Thyroid gland (tissue), 4 donors: ENCODE measurements at regions not wholly inside any gene's neighbourhood (a gene's known extent, or its start where the extent isn't known, plus 50 kb on each side); places are given as distances from the start of the nearest gene placed in this dataset.

ENCODE experiments used
- DNase-seq, 2 donors: peaks; one replicate each; pipeline ENCODE4 v3.0.0-alpha.2; 2019
- H3K27ac ChIP-seq, 3 donors: fragments of 200-600 bp; sonication (generic); 1 replicate in 2 of 3; 2 replicates in 1 of 3; pipeline ENCODE4 v1.5.1; 2016 to 2019; ENCODE audit warnings: mild to moderate bottlenecking in 1 of 3, moderate library complexity in 1 of 3
- H3K27me3 ChIP-seq: fragments of 200-600 bp; sonication (generic); one replicate; pipeline ENCODE4 v1.5.1; 2019
- H3K36me3 ChIP-seq, 2 donors: fragments of 200-600 bp; sonication (generic); one replicate each; pipeline ENCODE4 v1.5.1; 2016 to 2019
- H3K4me1 ChIP-seq, 2 donors: fragments of 200-600 bp; sonication (generic); one replicate each; pipeline ENCODE4 v1.5.1; 2017 to 2019
- H3K4me3 ChIP-seq, 3 donors: fragments of 200-600 bp; sonication (generic); replicated peaks in 1 of 3; 1 replicate in 2 of 3; 2 replicates in 1 of 3; pipeline ENCODE4 v1.5.1; 2016; ENCODE audit warnings: mild to moderate bottlenecking in 1 of 3
- H3K9me3 ChIP-seq: fragments of 200-600 bp; sonication (generic); one replicate; pipeline ENCODE4 v1.5.1; 2017
- POLR2A ChIP-seq, 2 donors: fragments of 450-650 bp; IDR thresholded peaks; one replicate each; pipeline ENCODE4 v1.6.1; 2017; ENCODE audit warnings: antibody characterized with exemption in 2 of 2, mild to moderate bottlenecking in 2 of 2, moderate library complexity in 1 of 2
- WGBS, 2 donors: methylation state at CpG; one replicate each; pipeline ENCODE4 v1.1.5; 2017; 5-methylcytosine and 5-hydroxymethylcytosine counted together
- intact Hi-C: fragments of 100-400 bp; cut with DNase I; formaldehyde crosslinking; loops from one replicate; pipeline ENCODE4 v1.15.1; 2023
- TF ChIP-seq, protein P1 (sequence below), 6 experiments: fragments of 200-600 bp in 3 of 6; fragments of 450-650 bp in 3 of 6; sonication (generic) in 3 of 6; IDR thresholded peaks; one replicate each; pipeline ENCODE4 v1.5.1; 2016 to 2019; ENCODE audit warnings: antibody characterized with exemption in 6 of 6, mild to moderate bottlenecking in 2 of 6, inconsistent platforms in 1 of 6, moderate library complexity in 1 of 6

- no peaks in the 10 kb centered on the region for H3K27me3 ChIP-seq
- 84 to 93% methylated on average over 5 of the region's 5 CpGs for WGBS, 2 donors
- H3K4me1 ChIP-seq, result no peaks in the 10 kb centered on the region
- no peak for DNase-seq
- no peak overlapping the region for H3K27ac ChIP-seq
- no peak overlapping the region for H3K4me3 ChIP-seq
- no peaks in the 10 kb centered on the region for H3K36me3 ChIP-seq
- TF ChIP-seq POLR2A (IDR thresholded peaks at IDR 0.05), result no peak
- TF ChIP-seq, protein P1, sequence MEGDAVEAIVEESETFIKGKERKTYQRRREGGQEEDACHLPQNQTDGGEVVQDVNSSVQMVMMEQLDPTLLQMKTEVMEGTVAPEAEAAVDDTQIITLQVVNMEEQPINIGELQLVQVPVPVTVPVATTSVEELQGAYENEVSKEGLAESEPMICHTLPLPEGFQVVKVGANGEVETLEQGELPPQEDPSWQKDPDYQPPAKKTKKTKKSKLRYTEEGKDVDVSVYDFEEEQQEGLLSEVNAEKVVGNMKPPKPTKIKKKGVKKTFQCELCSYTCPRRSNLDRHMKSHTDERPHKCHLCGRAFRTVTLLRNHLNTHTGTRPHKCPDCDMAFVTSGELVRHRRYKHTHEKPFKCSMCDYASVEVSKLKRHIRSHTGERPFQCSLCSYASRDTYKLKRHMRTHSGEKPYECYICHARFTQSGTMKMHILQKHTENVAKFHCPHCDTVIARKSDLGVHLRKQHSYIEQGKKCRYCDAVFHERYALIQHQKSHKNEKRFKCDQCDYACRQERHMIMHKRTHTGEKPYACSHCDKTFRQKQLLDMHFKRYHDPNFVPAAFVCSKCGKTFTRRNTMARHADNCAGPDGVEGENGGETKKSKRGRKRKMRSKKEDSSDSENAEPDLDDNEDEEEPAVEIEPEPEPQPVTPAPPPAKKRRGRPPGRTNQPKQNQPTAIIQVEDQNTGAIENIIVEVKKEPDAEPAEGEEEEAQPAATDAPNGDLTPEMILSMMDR (IDR thresholded peaks at IDR 0.05), result no peak
- intact Hi-C loops, result no loop called here
- no peaks in the 10 kb centered on the region for H3K9me3 ChIP-seq
Observed at GRCh38 chr7:41037691-41038090, 665.2 kb downstream of the INHBA start.

- H3K27ac ChIP-seq, result no peak overlapping the region
- TF ChIP-seq, protein P1 (IDR thresholded peaks at IDR 0.05), result no peak
- no peak for TF ChIP-seq POLR2A (IDR thresholded peaks at IDR 0.05)
- H3K4me1 ChIP-seq, result no peaks in the 10 kb centered on the region
- intact Hi-C loops, result no loop called here
- WGBS, 2 donors, result 75 to 82% methylated on average over 4 of the region's 4 CpGs
- DNase-seq, result no peak
- H3K9me3 ChIP-seq, result no peaks in the 10 kb centered on the region
- H3K27me3 ChIP-seq, result no peaks in the 10 kb centered on the region
- H3K36me3 ChIP-seq, result no peaks in the 10 kb centered on the region
- H3K4me3 ChIP-seq, result no peak overlapping the region
Observed at GRCh38 chr7:41035794-41036193, 667.1 kb downstream of the INHBA start.

GRCh38 chr7:41033500-41033899 is 669.4 kb downstream of the INHBA start:
- no peak for DNase-seq

DNA sequence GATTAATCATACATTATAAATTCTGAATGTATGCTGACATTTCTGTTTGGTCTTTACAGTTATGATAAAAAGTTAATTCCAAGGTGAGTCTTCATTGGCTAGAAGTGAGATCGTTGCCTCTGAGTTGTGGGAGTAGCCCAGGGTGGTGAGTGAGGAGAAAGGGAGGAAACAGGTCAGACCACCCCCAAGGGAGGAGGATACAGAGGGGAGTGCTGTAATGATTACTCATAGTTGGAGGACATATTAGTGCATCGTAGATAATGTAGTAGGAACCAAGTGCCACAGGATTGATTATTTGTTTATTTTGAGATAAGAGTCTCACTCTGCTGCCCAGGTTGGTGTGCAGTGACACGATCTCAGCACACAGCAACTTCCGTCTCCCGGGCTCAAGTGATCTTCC is 672.2 kb downstream of the INHBA start:
- H3K27ac ChIP-seq, result no peak overlapping the region
- WGBS, 2 donors, result 65 to 67% methylated on average over 5 of the region's 5 CpGs
- DNase-seq, result no peak
- intact Hi-C loops, result no loop called here
- H3K36me3 ChIP-seq, result no peaks in the 10 kb centered on the region
- H3K9me3 ChIP-seq, result no peaks in the 10 kb centered on the region
- TF ChIP-seq POLR2A (IDR thresholded peaks at IDR 0.05), result no peak
- TF ChIP-seq, protein P1 (IDR thresholded peaks at IDR 0.05), result no peak
- no peak overlapping the region for H3K4me3 ChIP-seq
- no peaks in the 10 kb centered on the region for H3K4me1 ChIP-seq
- no peaks in the 10 kb centered on the region for H3K27me3 ChIP-seq

More at GRCh38 chr7:41033500-41033899, 669.4 kb downstream of the INHBA start:
- 88 to 90% methylated on average over 1 of the region's 1 CpG for WGBS, 2 donors
- Histone ChIP-seq H3K36me3 (no peaks in the 10 kb centered on the region), H3K9me3 (no peaks in the 10 kb centered on the region), H3K4me3 (no peak overlapping the region), H3K4me1 (no peaks in the 10 kb centered on the region), H3K27ac (no peak overlapping the region), H3K27me3 (no peaks in the 10 kb centered on the region)
- no peak for TF ChIP-seq POLR2A (IDR thresholded peaks at IDR 0.05)
- TF ChIP-seq, protein P1 (IDR thresholded peaks at IDR 0.05), result no peak
- intact Hi-C loops, result no loop called here

DNA sequence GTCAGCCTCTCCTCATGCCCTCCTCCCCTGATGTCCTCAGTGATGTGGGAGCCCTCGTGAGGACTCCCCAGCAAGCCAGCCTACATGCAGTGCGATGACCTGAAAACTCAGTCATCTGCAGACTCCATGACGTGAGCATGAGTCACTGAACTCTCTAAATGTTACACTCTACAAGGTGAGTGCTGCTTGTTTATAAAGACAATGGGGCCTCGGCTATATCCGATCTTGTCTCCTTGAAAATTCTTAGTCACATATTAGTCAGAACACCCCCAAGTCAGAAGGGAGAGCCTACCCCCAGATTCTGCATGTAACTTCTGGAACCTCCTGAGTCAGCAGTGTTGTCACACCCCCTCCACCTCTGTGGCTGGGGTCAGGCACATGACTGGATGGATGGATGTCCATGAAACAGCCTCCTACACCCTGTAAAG is 673.8 kb downstream of the INHBA start:
- H3K4me3 ChIP-seq, result no peak overlapping the region

More for the DNA sequence above, 673.8 kb downstream of the INHBA start:
- WGBS, 2 donors, result 35 to 40% methylated on average over 5 of the region's 5 CpGs
- DNase-seq, result peak; percentile 42 to 49
- no peaks in the 10 kb centered on the region for H3K9me3 ChIP-seq
- TF ChIP-seq, protein P1 (IDR thresholded peaks at IDR 0.05), result no peak
- no peak for TF ChIP-seq POLR2A (IDR thresholded peaks at IDR 0.05)
- H3K27me3 ChIP-seq, result no peaks in the 10 kb centered on the region
- H3K27ac ChIP-seq, result no peak overlapping the region
- H3K4me1 ChIP-seq, result no peaks in the 10 kb centered on the region
- intact Hi-C loops, result no loop called here
- H3K36me3 ChIP-seq, result no peaks in the 10 kb centered on the region
